ENCODE measurements at regions not wholly inside any gene's neighbourhood (a gene's known extent, or its start where the extent isn't known, plus 50 kb on each side); places are given as distances from the start of the nearest gene placed in this dataset.
A peak's percentile ranks its signal among the peaks of the same experiment; 100 is the strongest.

DNA sequence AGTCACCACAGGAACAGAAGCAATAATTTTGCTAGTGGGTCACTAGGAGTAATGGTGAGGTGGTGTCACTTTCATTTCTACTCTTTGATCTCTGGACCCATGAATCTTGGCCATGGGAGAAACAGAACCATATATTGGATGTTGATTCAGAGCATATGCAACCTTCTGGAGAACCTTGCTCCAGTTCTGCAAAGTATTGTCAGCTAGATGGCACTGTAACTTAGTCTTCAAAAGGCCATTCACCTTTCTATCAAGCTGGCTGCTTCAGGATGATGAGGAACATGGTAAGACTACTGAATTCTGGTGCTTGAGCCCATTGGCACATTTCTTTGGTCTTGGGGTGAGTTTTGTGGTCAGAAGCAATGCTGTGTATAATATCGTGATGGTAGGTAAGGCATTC is 129.1 kb upstream of the FBN2 start:
- DNase-seq (ENCODE audit: low read depth in 2 of 2) = peak; percentile 12 to 26

DNA sequence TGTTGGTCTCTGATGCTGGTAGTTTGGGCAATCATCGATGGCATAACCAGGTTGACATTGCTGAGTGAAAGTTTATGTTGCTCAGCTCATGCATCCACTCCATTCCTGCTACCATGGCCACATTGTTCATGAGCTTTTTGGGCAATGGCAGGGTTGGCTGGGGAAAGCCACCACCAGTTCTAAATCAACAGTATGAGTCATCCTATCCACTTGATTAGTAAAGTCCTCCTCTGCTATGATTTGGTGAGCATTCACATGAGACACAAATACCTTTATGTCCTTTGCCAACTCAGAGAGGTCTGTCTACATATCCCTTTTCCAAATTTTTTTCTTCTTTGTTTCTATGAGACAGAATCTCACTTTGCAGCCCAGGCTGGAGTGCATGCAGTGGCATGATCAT is 129.7 kb upstream of the FBN2 start:
- DNase-seq (ENCODE audit: low read depth in 2 of 2) = no peak

DNA sequence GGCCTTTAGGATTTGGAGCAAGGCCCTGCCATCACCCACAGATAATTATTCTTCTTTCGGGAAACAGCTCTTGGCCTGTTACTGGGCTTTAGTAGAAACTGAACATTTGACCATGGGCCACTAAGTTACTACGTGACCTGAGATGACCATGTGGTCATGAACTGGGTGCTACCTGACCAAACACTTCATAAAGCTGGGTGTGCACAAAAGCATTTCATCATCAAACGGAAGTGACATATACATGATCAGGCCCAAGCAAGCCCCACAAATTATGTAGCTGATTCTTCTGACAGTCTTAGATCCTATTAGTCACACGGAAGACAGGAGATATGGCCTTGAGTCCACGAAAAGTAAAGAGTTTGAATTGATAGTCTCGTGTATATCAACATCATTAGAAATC is 130.9 kb upstream of the FBN2 start:
- no peak for DNase-seq (ENCODE audit: low read depth in 2 of 2)

DNA sequence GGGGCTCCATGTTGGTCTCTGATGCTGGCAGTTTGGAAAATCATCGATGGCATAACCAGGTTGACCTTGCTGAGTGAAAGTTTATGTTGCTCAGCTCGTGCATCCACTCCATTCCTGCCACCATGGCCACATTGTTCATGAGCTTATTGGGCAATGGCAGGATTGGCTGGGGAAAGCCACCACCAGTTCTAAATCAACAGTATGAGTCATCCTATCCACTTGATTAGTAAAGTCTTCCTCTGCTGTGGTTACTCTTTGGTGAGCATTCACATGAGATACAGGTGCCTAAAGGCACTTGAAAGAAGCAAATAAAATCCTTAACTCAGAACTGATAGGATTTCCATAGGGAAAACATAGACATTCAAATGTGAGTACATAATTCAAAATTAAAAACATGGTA is 131.8 kb upstream of the FBN2 start:
- no peak for DNase-seq (ENCODE audit: low read depth in 2 of 2)

DNA sequence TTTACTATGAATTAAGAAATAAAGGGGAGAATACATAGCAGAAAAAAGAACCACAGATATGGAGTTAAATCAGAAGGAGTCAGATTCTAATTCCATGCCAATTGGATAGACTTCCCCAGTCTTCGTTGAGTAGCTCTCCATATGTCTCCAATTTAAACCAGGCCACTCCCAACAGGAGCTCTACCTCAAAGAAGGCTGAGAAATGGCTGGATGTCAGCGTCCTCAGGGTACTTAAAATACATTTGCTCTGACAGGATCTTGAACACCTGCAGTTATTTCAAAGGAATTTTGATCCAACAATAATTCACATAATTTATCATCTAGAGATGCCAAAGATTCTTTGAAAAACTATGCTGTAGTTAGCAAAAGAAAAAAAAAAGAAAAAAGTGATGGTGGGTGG is 133.9 kb upstream of the FBN2 start:
- DNase-seq (ENCODE audit: low read depth in 2 of 2) = no peak

DNA sequence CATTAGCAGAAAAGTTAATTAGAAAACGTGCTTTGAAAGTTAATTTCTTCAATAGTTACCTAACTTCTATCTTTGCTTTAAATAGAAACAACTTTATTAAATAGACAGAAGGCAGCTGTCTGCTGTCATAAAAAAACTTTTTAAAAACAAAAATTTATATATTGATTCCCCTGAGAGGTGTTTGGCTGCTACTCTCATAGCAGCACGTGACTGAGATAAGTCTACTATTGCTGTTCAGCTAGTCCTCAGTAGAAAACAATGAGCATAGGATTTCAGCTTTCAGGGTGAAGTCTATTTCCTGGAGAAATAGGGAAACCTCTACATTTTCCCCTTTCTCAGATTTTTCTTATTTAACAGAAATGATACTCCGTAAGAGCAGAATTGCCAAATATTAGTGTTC is 135.0 kb upstream of the FBN2 start:
- no peak for DNase-seq (ENCODE audit: low read depth in 2 of 2)

DNA sequence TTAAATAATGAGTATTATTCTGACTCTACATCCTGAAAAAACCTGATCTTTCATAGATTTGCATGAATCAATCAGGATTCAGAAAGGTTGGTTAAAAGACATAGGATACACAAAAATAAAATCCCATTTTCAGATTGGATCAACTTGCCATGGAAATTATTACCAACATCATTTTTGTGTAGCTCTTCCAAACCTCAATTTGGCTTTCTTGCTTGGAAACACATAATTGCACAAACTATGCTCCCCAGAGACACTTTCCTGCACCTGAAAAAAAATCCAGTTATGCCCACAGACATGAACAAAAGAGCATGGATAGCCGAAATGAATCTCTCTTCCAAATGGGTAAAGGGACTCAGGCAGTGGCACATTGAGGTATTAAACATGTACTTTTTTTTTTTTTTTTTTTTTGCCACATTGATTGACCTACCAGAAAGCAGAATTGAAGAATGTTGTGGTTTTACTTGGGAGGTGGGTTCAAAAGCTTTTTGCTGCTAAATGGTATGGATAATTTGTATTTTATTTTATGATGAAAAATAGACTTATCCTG is 135.4 kb upstream of the FBN2 start:
- DNase-seq (ENCODE audit: low read depth in 2 of 2) = no peak

DNA sequence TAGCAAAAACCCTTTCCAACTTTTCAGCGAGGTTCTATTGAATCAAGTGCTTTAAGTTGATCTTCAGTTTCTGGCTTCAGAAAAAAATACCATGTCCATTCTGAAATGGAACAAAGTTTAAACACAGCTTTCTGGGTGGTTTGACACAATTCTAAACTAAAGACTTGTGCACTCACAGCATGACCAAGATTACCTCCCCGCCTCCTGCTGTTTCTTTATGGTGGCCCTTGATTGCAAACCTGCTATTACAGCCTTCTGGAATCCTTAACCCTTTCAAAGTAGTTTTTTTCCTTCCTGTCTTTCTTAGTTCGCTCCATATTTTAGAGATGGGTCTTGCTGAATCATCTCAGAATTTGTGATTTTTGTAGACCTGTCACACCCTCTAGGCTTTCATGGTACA is 135.9 kb upstream of the FBN2 start:
- no peak for DNase-seq (ENCODE audit: low read depth in 2 of 2)

DNA sequence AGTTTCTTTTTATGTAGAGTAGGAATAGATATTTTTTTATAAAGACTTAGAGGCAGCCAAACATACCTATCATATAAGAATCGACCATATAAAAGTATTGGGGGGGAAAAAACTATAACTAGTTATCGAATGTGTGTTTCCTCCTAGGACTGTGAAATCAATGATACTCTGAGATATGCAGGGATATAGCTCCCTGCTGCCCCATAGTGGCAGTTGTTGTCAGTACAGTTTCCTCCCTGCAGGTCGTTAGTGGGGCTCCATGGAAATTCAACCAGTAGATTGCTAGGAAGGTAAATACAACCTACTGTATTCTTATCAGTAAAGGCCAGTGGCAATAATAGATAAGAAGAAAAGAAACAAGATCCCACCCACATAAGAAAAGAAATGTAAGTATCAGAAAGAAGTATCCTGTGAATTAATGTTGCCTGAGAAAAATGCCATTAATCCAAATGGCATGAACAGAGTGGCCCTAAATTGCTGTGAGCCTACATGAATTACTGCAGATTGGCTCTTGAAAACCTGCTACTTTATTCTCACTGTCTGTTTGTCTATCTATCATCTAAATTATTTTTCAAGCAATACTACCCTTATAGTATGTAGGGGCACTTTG is 136.9 kb upstream of the FBN2 start:
- DNase-seq (ENCODE audit: low read depth in 2 of 2) = peak; percentile 23 to 50

DNA sequence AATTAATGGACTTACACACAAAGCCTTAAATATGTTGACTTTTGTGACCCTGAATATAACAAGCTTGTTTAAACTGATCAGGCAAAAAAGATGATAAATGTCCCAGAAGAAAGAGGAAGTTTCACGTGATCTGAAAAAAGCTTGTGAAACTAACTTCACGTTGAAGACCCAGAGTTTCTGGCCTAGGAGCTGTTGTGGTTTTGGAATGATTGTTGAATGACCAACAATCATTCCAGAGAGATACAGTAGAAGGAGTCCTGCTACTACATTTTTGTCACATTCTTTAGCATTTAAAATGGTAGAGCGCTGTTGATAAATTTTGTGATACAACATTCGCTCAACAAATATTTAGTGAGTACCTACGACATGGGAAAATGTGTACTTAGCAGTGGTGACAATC is 143.1 kb upstream of the FBN2 start:
- DNase-seq (ENCODE audit: low read depth in 2 of 2) = no peak

DNA sequence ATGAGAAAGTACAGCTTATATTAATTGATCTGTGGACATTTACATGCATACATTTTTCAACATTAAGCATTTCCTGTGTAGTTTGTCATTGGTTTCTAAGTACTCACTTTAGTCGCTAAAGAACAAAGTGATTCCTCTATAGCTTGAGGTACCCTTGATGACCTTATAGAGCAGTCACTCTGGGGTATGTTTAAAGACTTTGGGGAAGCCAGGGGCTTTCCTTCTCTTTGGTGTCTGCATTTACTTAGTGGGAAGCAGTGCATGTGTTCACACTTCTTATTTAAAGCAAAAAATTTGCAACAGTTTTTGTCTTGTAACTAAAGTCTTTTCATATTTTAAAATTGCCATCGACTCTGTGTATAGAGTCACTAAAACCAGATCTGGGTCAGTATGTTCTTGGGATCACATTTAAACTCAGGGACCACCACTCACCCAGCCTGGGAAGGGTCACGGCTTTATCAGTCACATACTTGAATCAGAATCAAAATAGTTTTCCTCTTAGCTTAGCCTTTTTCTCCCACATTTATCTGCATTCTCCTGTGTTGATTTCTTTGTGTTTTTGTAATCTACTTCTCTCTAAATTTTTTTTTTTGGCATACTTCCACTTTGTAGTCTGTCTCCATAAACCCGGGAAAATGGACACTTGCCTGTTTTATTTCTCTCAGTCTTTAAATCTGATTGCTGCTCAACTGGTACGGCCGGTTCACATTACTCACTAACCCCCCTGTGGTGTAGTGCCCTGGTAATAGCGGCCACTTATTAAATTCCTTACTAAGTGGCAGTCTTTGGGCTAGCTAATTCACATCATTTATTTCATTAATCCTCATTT is 143.9 kb upstream of the FBN2 start:
- DNase-seq (ENCODE audit: low read depth in 2 of 2) = no peak

DNA sequence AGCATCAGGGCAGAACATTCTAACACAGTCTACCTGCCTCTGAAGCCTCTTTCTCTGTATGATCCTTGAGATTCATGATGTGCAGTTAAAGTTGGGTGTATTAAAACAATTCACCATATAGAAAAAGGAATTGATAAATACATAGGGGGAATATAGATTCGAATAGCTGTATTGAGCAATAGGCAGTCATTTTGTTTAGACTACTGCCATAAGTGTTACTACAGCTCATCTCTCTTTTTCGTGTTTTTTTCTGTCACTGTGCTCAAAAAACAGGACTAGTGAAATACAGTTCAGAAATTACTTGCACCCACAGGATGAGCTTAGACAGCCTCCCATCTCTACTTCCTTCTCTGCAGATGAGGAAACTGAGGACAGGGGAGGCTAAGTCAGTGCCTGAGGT is 144.6 kb upstream of the FBN2 start:
- DNase-seq (ENCODE audit: low read depth in 2 of 2) = no peak

DNA sequence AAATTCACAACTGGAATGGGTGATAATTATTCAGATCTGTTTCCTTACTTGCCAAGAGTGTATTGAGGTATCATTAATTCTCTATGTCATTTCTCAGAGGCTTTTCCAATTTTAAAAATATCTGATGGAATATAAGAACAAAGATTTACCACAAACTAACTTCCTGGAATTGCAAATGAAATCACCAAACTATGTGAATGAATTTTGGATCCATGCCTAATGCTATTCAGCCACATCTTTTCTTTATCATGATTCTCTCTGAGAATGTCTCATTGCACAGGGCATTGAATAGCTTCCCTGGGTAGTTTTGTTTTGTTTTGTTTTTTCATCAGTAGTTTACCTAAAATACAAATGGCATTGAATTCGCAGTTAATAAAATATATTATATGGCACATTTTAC is 146.9 kb upstream of the FBN2 start:
- no peak for DNase-seq (ENCODE audit: low read depth in 2 of 2)

DNA sequence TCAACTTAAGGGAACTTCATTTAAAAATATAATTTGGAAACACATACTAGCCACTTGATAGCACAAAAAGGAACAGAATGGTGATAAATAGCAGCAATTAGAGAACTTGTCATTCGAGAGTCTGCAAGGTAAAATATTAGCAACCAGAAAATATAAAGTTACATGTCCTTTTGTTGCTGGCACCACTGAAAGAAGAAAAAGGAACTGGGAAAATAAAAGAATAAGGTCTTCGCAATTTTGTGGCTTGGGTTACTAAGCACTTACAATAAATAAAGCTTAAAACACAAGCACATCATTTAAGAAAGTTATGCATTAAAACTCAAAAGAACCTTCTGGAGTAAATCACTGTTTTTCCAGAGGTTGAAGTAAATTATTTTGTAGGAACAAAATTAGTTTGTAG is 149.9 kb upstream of the FBN2 start:
- DNase-seq (ENCODE audit: low read depth in 2 of 2) = no peak

DNA sequence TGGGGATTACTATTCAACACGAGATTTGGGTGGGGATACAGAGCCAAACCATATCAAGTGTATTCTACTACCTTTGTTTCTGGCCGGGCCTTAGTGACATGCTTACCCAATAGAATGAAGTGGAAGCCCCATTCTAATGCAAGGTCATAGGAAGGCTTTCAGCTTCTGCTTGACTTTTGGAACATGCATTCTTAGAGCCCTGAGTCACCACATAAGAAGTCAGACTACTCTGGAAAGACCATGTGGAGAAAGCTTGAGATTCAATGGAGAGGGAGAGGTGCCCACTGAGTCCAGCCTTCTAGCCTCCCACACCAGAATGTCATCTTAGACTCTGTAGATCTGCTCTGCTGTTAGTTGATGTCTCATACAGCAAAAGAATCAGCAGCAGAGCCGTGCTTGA is 155.7 kb upstream of the FBN2 start:
- DNase-seq (ENCODE audit: low read depth in 2 of 2) = no peak

DNA sequence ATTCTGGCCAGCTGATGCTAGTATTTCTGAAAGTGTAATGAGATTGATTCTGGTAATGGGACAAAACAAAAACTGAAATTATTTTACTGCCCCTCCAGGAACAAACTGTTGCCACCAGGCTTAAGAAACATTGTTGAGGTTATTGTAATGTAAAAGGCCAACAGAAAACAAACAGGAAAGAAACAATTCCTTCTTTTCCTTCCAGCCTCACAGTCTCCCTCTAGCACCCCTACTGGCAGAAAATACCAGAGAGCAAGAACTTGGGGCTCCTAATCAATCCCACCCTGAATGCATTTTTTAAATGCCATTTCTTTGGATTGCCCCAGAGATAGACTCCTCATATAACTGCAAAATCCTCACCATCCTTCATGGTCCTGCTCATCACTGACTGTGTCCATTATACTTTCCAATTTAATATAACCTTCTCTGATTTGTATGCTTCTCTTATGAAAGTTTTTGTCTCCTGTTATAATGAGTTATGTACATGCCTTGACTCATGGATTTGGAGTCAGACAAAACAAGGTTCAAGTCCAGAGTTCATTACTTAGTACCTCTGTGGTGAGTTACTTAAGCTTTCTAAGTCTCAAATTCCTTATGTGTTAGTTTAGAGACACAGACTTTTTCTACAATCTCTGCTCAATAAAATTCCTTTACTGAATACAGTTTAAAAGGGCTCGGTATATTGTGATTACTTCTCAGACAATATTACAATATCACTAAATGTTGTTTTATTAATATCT is 157.9 kb upstream of the FBN2 start:
- DNase-seq (ENCODE audit: low read depth in 2 of 2) = no peak

DNA sequence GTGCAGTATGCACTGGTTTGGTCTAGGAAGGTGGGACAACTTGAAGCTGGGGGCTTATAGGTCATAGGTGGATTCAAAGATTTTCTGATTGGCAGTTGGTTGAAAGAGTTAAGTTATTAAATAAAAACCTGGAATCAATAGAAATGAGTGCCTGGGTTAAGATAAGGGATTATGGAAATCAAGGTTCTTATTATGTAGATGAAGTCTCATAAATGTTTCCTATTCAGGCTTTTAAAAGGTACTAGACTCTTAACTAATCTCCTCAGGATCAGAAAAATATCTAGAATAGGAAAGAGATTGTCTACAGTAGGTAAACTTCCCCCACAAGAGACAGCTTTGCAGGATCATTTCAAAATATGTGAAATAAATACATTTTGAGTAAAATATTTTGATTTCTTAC is 163.3 kb upstream of the FBN2 start:
- no peak for DNase-seq (ENCODE audit: low read depth in 2 of 2)

DNA sequence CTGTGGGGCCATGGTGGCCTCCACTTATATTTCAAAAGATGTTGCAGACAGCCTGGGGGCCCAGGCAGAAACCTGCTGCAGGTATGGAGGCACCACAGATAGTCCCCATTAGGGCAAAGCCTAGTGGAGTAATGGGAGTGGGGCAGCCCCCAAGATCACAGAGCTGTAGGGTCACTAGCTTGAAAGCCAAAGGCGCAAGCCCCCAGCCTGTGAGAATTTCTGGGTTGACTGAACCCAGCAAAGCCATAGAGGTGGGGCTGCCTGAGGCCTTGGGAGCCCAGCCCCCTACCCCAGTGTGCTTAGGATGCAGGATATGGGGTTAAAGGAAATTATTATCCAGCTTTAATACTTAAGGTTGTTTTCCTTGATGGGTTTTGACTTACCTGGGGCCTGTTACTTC is 165.3 kb upstream of the FBN2 start:
- DNase-seq (ENCODE audit: low read depth in 2 of 2) = no peak

DNA sequence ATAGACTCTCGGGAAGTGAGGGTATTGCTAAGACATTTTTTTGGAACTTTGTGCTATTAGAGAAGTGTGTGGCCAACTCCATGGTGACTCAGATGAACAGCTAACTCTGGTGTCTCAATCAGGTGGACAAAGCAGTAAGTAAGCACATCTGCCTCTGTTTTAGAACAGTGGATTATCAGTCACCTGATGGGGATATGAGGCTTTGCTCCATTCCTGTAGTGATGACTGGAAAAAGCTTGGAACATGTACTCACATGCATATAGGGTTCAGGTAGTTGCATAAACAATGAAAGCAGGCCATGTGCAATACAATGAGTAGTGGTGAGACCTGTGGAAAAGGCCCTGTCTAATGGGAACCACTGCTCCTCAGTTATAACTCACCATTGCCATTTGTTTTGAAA is 168.2 kb upstream of the FBN2 start:
- no peak for DNase-seq (ENCODE audit: low read depth in 2 of 2)

DNA sequence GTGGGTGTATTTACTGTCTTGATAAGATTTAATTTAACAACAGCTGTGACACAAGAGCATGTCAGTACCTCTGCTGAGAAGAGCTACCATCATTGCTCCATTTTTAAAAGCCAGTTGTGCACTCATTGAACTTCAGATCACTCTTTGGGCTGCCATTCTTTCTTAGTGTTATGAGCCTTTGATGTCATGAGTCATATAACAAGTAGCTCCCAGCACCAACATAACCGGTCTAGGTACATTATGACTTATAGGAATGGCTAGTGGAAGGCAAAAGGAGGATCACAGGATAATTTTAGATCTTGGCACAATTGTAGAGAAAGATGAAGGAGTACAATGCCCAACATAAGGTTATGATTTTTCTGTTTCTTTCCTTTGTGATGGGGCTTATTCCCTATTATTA is 170.8 kb upstream of the FBN2 start:
- no peak for DNase-seq (ENCODE audit: low read depth in 2 of 2)

DNA sequence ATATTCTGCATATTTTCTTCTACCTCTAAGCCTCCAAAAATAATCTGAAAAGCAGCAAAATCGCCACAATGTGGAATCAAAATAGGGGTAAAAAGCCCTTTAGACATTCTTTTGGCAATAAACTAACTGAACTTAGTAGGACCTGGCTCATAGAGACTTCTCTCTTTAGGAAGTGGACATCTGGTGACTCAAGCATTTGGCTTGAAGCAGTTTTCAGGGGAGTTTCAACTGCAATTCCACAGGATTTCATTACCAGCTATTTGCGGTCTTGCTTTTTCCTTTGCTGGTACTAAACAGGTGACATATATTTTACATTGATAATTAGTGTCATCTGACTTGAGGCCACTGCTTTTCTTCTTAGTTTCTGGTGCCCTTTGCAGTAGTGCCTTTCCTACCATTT is 173.2 kb upstream of the FBN2 start:
- no peak for DNase-seq (ENCODE audit: low read depth in 2 of 2)

DNA sequence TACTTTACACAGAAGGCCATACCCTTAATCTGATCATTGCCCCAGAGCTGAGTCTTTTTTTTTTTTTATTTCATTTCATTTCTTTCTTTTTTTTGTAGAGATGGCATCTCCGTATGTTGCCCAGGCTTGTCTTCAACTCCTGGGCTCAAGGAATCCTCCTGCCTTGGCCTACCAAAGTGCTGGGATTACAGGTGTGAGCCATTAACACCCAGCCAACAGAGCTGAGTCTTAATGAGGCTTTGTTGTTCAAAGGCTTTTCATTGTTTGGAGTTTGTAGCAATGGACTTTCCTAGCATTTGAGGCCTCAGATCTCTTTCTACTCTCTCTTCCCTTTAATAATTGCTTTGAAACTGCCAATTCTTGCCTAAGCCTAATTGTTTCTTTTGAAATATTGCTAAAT is 176.5 kb upstream of the FBN2 start:
- no peak for DNase-seq (ENCODE audit: low read depth in 2 of 2)

DNA sequence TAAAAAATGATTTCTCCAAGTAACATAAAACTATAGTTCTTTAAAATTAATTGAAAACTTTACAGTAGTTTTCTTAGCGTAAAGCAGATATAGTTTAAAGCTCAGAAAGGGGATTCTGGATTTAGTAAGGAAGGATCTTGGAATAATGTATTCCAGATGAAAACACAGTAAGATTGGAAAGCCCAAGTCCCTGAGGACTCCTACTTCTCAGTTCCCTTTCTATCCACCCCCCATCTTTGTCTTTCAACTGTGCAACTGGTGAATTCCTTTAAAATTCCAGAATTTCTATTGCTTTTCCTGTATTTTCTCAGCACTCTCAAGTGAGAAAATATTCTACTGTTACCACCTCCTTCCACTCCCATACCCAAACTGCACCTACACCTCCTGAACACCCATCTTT is 184.5 kb upstream of the FBN2 start:
- no peak for DNase-seq (ENCODE audit: low read depth in 2 of 2)
